GM18519 (cell line): ENCODE measurements at regions not wholly inside any gene's neighbourhood (a gene's known extent, or its start where the extent isn't known, plus 50 kb on each side); places are given as distances from the start of the nearest gene placed in this dataset.
A peak's percentile ranks its signal among the peaks of the same experiment; 100 is the strongest.
"Not testable (repeated sequence)": the region's sequence is repeated elsewhere in the genome, so short reads cannot be mapped to it uniquely, and the experiment has no call there.

ENCODE experiments used
- ATAC-seq: cut with Tn5 transposase; IDR thresholded peaks from one replicate; pipeline ENCODE4 v1.9.1; 2021; ENCODE audit warnings: mild to moderate bottlenecking, moderate library complexity; ENCODE audit not compliant: unreplicated experiment, low FRiP score

GRCh38 chr5:91521334-91521733 lies 138.2 kb upstream of the ARRDC3 start:
- no peak for ATAC-seq

- ATAC-seq, result no peak
Observed at GRCh38 chr5:91514400-91514799, 131.3 kb upstream of the ARRDC3 start.

GRCh38 chr5:91503321-91503720 lies 120.2 kb upstream of the ARRDC3 start:
- ATAC-seq, result no peak

GRCh38 chr5:91500758-91501157 lies 117.6 kb upstream of the ARRDC3 start:
- ATAC-seq, result no peak

GRCh38 chr5:91499943-91500531 lies 116.9 kb upstream of the ARRDC3 start:
- ATAC-seq, result peak; percentile 57

- ATAC-seq, result no peak
Observed at GRCh38 chr5:91495699-91496098, 112.6 kb upstream of the ARRDC3 start.

- ATAC-seq, result no peak
Observed at GRCh38 chr5:91494447-91494996, 111.4 kb upstream of the ARRDC3 start.

GRCh38 chr5:91493086-91493485 lies 110.0 kb upstream of the ARRDC3 start:
- ATAC-seq, result no peak

GRCh38 chr5:91491229-91491628 lies 108.1 kb upstream of the ARRDC3 start:
- ATAC-seq, result no peak

- no peak for ATAC-seq
Observed at GRCh38 chr5:91490316-91490715, 107.2 kb upstream of the ARRDC3 start.

- no peak for ATAC-seq
Observed at GRCh38 chr5:91487420-91487819, 104.3 kb upstream of the ARRDC3 start.

- no peak for ATAC-seq
Observed at GRCh38 chr5:91486638-91487037, 103.5 kb upstream of the ARRDC3 start.

GRCh38 chr5:91484662-91485061 lies 101.5 kb upstream of the ARRDC3 start:
- no peak for ATAC-seq

- not testable (repeated sequence) for ATAC-seq
Observed at GRCh38 chr5:91479376-91479775, 96.3 kb upstream of the ARRDC3 start.

GRCh38 chr5:91478096-91478495 lies 95.0 kb upstream of the ARRDC3 start:
- ATAC-seq, result no peak

GRCh38 chr5:91477408-91477807 lies 94.3 kb upstream of the ARRDC3 start:
- ATAC-seq, result no peak

- no peak for ATAC-seq
Observed at GRCh38 chr5:91474201-91474600, 91.1 kb upstream of the ARRDC3 start.

GRCh38 chr5:91472631-91473030 lies 89.5 kb upstream of the ARRDC3 start:
- ATAC-seq, result no peak

- ATAC-seq, result no peak
Observed at GRCh38 chr5:91469517-91470165, 86.5 kb upstream of the ARRDC3 start.

- ATAC-seq, result no peak
Observed at GRCh38 chr5:91468651-91469422, 85.7 kb upstream of the ARRDC3 start.

GRCh38 chr5:91464886-91465646 lies 81.9 kb upstream of the ARRDC3 start:
- no peak for ATAC-seq
